Fibroblast of skin of right quadriceps (primary cell): ENCODE measurements at regions not wholly inside any gene's neighbourhood (a gene's known extent, or its start where the extent isn't known, plus 50 kb on each side); places are given as distances from the start of the nearest gene placed in this dataset.
A peak's percentile ranks its signal among the peaks of the same experiment; 100 is the strongest.
"Not testable (repeated sequence)": the region's sequence is repeated elsewhere in the genome, so short reads cannot be mapped to it uniquely, and the experiment has no call there.

Experiments used
- DNase-seq: peaks from one replicate; pipeline ENCODE4 v3.0.0-alpha.2; 2013

DNA sequence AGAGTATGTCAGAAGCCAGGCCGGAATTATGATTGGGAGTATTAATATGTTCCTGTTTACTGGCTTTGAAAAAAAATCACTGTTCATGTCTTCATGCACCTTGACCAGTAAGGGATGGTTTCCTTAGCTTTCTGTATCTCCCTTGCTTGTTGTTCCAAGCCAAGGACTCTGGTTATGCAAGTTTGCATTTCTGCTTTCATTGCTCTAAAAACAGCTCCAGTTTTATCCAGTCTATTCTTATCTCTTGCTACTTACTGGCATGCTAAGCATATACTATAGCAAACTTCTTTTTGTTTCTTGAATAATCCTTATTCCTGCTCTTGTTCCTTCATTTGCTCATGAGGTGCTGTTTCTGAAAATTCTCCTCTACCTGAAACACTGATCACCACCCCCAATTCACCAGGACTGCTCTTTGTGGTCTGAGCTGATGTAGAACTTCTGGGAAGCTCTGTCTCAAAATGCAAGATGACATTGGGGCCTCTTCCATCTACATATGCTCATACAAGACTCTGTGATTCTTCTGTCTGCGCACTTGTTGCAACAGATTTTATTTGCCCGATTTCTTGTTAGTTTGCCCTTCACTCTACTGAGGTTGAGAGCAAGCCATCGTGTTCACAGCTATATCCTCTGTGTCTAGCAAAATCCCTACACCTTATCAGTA, 173.0 kb downstream of the EBLN2 start:
- no peak for DNase-seq

GRCh38 chr3:73235768-73236167, 174.3 kb downstream of the EBLN2 start:
- no peak for DNase-seq

GRCh38 chr3:73236867-73237266, 175.4 kb downstream of the EBLN2 start:
- DNase-seq = no peak

DNA sequence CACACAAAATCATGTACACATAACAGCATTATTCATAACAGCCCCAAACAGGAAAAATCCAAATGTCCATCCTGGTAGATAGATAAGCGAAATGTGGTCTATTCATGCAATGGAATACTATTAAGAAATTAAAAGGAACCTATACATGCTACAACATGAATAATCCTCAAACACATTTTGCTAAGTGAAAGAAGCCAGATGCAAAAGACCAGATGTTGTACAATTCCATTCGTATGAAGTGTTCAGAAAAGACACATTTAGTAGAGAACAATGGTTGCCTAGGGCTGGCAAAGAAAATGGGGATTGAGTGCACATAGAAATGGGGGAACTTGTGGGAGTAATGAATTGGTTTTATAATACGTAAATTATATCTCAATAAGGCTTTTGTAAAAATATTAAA, 182.3 kb downstream of the EBLN2 start:
- DNase-seq = no peak

- no peak for DNase-seq
These were observed 184.0 kb downstream of the EBLN2 start for GRCh38 chr3:73245459-73245858.

GRCh38 chr3:73249047-73249446, 187.6 kb downstream of the EBLN2 start:
- no peak for DNase-seq

DNA sequence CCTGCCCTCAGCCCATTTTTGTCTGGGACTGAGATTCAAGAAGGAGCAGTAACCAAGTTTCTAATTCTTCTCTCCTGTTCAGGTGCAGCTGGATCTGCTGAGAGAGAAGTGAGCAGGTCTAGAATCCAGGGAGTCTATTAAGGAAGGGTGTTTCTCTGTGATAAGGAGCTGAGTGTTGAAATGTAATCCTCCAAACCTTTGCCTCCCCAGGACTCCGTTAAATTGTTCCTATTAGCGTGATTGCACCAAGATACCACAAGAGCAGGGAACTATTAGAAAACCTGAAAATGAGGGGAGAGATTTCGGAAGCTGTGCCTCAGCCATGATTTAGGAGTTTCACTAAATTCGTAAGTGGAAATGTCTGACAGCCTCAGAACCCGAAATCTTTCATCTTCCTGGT, 192.6 kb downstream of the EBLN2 start:
- DNase-seq = no peak

DNA sequence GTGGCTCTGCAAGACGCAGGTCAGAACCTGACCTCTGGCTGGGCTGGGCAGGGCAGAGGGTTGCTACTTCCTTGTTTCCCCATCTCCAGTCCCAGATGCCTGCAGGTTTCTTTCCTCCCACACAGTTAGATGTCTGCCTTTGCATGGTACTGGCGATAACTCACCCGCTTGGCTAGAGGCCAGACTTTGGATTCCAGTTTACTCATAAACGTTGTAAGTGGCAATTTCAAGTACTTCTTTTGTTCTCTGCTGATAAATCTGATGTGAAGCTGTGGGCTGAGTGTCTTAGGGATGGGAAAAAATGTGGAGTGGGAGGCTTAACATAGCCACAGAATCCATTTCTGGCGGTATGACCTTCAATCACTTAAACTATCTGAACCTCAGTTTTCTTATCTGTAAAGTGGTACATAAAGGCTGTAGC, 194.2 kb downstream of the EBLN2 start:
- peak; percentile 69 for DNase-seq

- no peak for DNase-seq
These were observed 195.7 kb downstream of the EBLN2 start for GRCh38 chr3:73257186-73257585.

- DNase-seq = no peak
These were observed 196.6 kb downstream of the EBLN2 start for GRCh38 chr3:73258057-73258456.

DNA sequence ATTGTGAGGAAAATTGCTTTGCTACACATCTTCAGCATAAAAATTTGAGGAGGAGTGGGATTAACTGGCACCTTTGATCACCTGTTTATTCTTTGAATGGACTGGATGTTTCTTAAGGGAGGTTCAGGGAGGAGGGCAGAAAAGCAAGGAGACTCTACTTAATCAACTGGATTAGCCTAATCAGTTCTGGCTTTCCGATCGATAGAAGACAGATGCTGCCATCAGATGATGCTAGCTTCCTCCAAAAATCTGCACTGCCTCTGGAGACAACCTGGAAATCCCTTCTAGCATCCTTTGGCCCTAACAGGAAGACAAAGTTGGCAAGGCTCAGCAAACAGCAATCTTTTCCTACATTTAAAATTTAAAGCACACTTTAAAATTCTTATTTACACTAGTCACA, 197.8 kb downstream of the EBLN2 start:
- no peak for DNase-seq

GRCh38 chr3:73259856-73260255, 198.4 kb downstream of the EBLN2 start:
- DNase-seq = peak; percentile 62

DNA sequence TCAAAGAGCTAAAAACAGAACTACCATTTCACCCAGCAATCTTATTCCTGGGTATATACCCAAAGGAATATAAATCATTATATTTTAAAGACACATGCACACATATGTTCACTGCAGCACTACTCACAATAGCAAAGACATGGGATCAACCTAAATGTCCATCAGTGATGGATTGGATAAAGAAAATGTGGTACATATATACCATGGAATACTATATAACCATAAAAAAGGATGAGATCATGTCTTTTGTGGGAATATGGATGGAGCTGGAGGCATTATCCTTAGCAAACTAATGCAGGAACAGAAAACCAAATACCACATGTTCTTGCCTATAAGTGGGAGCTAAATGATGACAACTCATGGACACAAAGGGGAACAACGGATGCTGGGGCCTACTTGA, 205.1 kb downstream of the EBLN2 start:
- not testable (repeated sequence) for DNase-seq

- not testable (repeated sequence) for DNase-seq
These were observed 207.7 kb downstream of the EBLN2 start for GRCh38 chr3:73269126-73269525.

DNA sequence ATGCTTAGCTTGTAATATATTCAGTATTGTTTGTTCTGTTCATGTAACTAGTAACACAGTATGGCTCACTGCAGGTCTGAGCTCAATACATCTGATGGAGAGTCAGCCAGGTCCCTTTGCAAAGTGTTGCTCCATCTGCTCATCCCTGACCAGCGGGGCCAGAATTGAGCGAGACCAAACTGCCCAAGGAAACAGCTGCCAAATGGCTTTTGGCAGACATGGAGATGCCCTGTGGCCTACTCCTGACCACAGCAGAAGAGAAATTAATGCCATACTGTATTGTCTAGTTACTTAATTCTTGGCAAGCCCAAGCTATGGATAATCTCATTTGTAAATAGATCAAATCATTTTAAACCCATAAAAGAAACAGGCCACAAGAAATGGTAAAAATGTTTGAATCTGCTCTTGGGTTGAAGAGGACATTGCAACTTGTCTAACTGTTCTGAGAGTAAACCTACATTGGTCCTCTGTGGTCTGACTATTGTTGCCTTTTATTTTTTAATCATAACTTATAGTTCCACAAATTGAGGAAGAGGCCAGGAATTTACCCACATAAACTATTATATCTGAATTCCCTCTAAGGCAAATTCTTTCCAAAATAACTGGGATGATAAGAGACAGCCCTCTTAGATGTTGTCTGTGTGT, 209.5 kb downstream of the EBLN2 start:
- no peak for DNase-seq

- DNase-seq = no peak
These were observed 211.9 kb downstream of the EBLN2 start for GRCh38 chr3:73273341-73273740.

DNA sequence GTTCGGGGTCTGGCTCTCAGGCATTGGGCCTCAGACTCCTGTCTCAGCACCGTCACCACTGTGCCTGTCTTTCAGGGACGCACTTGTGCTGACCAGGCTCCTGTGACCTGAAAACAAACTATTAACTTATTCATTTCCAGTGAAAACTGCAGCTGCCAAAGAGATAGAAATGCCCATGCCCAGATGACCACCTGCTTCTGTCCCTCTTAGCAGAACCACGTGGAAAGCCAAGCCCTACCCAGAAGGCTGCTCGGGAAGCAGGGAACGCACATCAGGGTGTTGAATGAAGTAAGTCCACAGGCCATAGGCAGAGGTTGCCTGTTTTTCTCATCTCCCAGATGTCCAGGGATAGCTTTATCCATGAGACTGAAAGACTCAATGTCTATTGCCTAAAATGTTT, 219.3 kb downstream of the EBLN2 start:
- no peak for DNase-seq

DNA sequence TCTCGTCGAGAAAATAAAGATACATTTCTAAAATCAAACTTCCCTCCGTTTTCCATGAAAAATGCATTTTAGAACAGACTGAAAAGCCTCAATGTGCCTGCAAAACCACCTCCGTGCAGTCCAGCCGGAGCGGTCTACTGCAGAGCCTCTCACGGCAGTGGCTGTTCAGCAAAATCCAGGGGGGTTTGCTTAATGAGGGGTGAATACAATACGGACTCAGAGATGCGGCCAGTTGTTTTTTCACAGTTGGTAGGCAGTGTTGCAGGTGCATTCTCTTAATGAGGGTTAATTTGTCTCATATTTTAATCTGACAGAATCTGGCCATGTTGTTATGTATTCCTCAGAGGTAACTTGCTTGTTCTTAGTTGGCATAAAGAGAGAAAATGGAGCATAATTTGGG, 223.0 kb downstream of the EBLN2 start:
- no peak for DNase-seq

GRCh38 chr3:73291541-73291940, 230.1 kb downstream of the EBLN2 start:
- DNase-seq = no peak

GRCh38 chr3:73292220-73292619, 230.8 kb downstream of the EBLN2 start:
- no peak for DNase-seq

GRCh38 chr3:73294537-73294936, 233.1 kb downstream of the EBLN2 start:
- DNase-seq = no peak

GRCh38 chr3:73295876-73296635, 234.6 kb downstream of the EBLN2 start:
- DNase-seq = no peak

DNA sequence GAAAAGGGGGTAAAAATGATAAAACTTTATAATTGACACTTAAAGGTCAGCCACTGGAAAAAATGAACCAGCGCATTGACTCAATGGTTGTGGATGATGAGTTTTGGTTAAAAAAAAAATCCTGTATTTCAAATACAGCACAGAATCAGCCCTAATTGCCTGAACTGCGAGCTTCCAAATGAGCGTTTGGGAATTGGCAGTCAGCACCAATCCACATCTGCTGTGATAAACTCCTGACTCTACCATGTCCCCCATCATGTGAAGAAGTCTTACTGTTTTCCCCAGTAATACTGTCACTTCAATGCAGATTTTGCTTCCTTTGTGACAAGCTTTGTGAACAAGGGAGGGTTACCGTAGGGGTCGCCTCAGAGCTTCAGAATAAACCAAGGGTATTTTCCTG, 235.4 kb downstream of the EBLN2 start:
- no peak for DNase-seq
